Endothelial cell (in vitro differentiated cells): ENCODE measurements at regions not wholly inside any gene's neighbourhood (a gene's known extent, or its start where the extent isn't known, plus 50 kb on each side); places are given as distances from the start of the nearest gene placed in this dataset.

ENCODE experiments used
- DNase-seq: peaks from one replicate; pipeline ENCODE4 v3.0.0; 2021; ENCODE audit warnings: low spot score
- H3K27ac Mint-ChIP-seq: one replicate; pipeline ENCODE4 v1.8.0; 2021; ENCODE audit warnings: mixed read lengths, inconsistent platforms; ENCODE audit not compliant: unreplicated experiment
- H3K27me3 Mint-ChIP-seq: one replicate; pipeline ENCODE4 v1.8.0; 2021; ENCODE audit warnings: mild to moderate bottlenecking, moderate library complexity, mixed read lengths, inconsistent platforms; ENCODE audit not compliant: unreplicated experiment
- H3K36me3 Mint-ChIP-seq: one replicate; pipeline ENCODE4 v1.8.0; 2021; ENCODE audit warnings: mild to moderate bottlenecking, low read depth, mixed read lengths, inconsistent platforms; ENCODE audit not compliant: unreplicated experiment
- H3K4me1 Mint-ChIP-seq: one replicate; pipeline ENCODE4 v1.8.0; 2021; ENCODE audit warnings: mild to moderate bottlenecking, mixed read lengths, inconsistent platforms; ENCODE audit not compliant: unreplicated experiment
- H3K4me3 Mint-ChIP-seq: one replicate; pipeline ENCODE4 v1.8.0; 2021; ENCODE audit warnings: mild to moderate bottlenecking, mixed read lengths, inconsistent platforms; ENCODE audit not compliant: unreplicated experiment
- H3K9me3 Mint-ChIP-seq: one replicate; pipeline ENCODE4 v1.8.0; 2021; ENCODE audit warnings: mixed read lengths, inconsistent platforms; ENCODE audit not compliant: unreplicated experiment
- TF ChIP-seq, protein P1 (sequence below): fragments of 200-600 bp; sonication (generic); IDR thresholded peaks from one replicate; pipeline ENCODE4 v1.5.0; 2021; ENCODE audit warnings: antibody characterized with exemption; ENCODE audit not compliant: unreplicated experiment

DNA sequence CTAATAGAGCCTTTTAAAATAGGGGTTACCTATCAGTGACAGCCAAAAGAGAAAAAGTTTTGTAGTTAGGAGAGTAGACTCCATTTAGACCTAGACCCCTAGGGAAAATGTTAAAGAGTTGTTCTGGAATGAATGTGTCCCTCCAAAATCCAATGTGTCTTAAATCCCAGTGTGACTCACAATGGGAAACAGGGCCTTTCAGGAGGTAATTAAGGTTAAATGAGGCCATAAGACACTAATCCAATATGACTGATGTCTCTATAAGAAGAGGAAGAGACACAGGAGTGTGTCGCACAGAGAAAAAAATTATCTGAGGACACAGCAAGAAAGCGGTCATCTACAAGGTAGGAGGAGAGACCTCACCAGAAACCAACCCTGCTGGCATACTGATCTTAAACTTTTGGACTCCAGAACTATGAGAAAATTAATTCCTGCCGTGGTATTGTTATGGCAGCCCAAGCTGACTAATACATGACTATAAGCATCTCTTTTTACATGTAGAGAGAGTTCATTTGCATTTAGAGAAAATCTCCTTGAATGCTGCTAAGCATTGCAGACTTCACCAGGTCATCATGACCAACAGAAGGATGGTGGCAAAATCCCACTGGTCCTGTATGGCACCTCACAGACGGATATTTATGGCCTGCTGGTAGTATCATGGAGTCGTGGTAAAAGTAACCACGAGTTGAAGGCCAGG lies 259.6 kb upstream of the TMTC1 start:
- H3K36me3 Mint-ChIP-seq, result no peaks in the 10 kb centered on the region
- no peaks in the 10 kb centered on the region for H3K27me3 Mint-ChIP-seq
- no peaks in the 10 kb centered on the region for H3K9me3 Mint-ChIP-seq
- DNase-seq, result no peak
- no peak overlapping the region for H3K4me3 Mint-ChIP-seq
- H3K4me1 Mint-ChIP-seq, result no peaks in the 10 kb centered on the region
- TF ChIP-seq, protein P1, sequence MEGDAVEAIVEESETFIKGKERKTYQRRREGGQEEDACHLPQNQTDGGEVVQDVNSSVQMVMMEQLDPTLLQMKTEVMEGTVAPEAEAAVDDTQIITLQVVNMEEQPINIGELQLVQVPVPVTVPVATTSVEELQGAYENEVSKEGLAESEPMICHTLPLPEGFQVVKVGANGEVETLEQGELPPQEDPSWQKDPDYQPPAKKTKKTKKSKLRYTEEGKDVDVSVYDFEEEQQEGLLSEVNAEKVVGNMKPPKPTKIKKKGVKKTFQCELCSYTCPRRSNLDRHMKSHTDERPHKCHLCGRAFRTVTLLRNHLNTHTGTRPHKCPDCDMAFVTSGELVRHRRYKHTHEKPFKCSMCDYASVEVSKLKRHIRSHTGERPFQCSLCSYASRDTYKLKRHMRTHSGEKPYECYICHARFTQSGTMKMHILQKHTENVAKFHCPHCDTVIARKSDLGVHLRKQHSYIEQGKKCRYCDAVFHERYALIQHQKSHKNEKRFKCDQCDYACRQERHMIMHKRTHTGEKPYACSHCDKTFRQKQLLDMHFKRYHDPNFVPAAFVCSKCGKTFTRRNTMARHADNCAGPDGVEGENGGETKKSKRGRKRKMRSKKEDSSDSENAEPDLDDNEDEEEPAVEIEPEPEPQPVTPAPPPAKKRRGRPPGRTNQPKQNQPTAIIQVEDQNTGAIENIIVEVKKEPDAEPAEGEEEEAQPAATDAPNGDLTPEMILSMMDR, result no peak
- H3K27ac Mint-ChIP-seq, result no peak overlapping the region

DNA sequence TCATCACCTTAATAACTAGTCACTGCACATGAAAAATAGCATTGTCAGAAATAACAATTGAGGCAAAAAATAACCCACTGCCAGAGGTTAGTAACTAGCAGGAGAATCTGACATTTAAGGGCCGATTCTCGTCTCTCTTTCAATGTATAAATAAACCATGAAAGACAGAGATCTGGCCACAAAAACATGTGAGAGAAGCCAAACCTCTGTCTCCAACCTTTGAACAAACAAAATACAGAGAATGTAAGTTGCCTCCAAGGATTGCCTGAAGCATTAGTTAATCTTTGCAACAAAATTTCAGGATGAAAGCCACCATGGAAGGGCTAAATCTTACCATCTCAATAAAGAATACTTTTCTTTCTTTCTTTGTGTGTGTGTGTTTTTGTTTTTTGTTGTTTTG lies 257.4 kb upstream of the TMTC1 start:
- H3K27ac Mint-ChIP-seq, result no peak overlapping the region
- no peaks in the 10 kb centered on the region for H3K36me3 Mint-ChIP-seq
- H3K4me1 Mint-ChIP-seq, result no peaks in the 10 kb centered on the region
- DNase-seq, result no peak
- H3K27me3 Mint-ChIP-seq, result no peaks in the 10 kb centered on the region
- TF ChIP-seq, protein P1, result no peak
- no peak overlapping the region for H3K4me3 Mint-ChIP-seq
- no peaks in the 10 kb centered on the region for H3K9me3 Mint-ChIP-seq

DNA sequence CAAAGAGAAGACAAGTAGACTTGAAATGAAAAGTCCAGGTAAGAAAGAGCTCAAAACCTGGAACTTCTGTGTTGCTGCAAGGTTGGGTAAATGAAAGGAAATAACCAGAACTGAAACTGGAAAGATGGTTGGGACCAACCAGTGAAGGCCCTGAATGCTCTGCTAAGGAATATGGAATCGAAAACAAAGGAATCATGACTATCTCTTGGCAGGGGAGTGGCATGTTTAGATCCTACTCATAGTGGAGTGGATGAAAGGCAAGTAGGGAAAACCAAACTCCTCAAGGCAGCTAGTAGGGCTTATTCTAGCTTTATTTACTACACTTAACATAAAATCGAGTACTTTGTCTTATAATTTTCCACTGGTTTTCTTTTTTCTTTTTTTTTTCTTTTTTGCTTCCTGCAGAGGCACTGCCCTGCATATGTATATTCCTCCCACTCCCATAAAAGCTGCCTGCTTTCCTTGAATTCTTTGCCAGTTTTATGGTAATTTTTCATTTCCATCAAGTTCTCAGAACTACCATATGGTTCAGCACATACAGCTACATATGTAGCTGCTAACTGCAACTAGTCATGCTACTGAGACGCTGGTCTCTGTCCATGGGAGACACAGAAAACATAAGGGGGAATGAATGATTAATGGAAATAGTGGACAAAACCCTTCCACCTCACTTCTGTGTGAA lies 247.1 kb upstream of the TMTC1 start:
- H3K27me3 Mint-ChIP-seq, result no peaks in the 10 kb centered on the region
- H3K36me3 Mint-ChIP-seq, result no peaks in the 10 kb centered on the region
- no peak for DNase-seq
- no peak overlapping the region for H3K4me3 Mint-ChIP-seq
- no peaks in the 10 kb centered on the region for H3K4me1 Mint-ChIP-seq
- no peak overlapping the region for H3K27ac Mint-ChIP-seq
- no peaks in the 10 kb centered on the region for H3K9me3 Mint-ChIP-seq
- TF ChIP-seq, protein P1, result no peak

DNA sequence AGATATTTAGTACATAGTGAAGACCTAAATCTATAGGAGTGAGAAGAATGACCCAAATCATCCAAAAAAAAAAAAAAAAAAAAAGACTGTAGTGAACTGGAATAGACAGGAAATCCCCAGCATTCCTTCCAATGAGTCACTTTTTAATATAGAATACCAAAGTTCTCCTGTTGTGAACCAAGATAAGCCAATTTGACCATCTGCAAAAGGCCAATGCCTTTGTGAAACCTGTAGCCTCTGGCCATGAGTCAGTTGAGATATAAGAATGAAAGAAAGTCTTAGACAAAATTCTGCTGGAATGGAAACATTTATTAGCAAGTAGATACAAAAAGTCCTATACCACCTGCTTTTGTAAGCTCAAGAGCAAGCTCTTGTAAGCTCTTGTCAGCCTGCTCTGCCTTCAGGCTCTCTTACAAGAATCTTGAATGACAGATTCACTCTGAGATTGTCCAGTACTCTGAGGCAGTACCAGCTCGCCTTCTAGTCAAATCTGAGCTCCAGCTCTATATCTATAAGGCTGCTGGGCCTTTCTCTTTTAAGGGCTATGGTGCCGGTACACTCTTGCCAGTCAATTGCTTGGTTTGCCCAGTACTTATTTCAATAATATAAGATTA lies 243.0 kb upstream of the TMTC1 start:
- H3K9me3 Mint-ChIP-seq, result peaks cover 4% of the 10 kb centered on the region
- H3K4me3 Mint-ChIP-seq, result no peak overlapping the region
- no peak overlapping the region for H3K27ac Mint-ChIP-seq
- H3K4me1 Mint-ChIP-seq, result no peaks in the 10 kb centered on the region
- TF ChIP-seq, protein P1, result no peak
- DNase-seq, result no peak
- H3K36me3 Mint-ChIP-seq, result peaks cover 5% of the 10 kb centered on the region
- H3K27me3 Mint-ChIP-seq, result no peaks in the 10 kb centered on the region

DNA sequence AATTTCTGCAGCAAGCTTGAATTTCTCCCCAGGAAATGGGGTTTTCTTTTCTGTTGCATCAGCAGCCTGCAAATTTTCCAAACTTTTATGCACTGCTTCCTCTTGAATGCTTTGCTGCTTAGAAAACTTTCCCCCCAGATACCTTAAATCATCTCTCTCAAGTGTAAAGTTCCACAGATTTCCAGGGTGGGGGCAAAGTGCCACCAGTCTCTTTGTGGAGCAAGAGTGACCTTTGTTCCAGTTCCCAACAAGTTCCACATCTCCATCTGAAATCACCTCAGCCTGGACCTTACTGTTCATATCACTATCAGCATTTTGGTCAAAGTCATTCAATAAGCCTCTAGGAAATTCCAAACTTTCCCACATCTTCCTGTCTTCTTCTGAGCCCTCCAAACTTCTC lies 241.6 kb upstream of the TMTC1 start:
- TF ChIP-seq, protein P1, result no peak
- H3K9me3 Mint-ChIP-seq, result peaks cover 4% of the 10 kb centered on the region
- H3K4me1 Mint-ChIP-seq, result no peaks in the 10 kb centered on the region
- H3K27ac Mint-ChIP-seq, result no peak overlapping the region
- no peak for DNase-seq
- H3K36me3 Mint-ChIP-seq, result peaks cover 5% of the 10 kb centered on the region
- H3K27me3 Mint-ChIP-seq, result no peaks in the 10 kb centered on the region
- no peak overlapping the region for H3K4me3 Mint-ChIP-seq
